ENCODE measurements at regions not wholly inside any gene's neighbourhood (a gene's known extent, or its start where the extent isn't known, plus 50 kb on each side); places are given as distances from the start of the nearest gene placed in this dataset.

- TF ChIP-seq POLR2A (IDR thresholded peaks at IDR 0.05) (no peak), POLR2AphosphoS5 (IDR thresholded peaks at IDR 0.05) (no peak)
- TF ChIP-seq, protein P1, sequence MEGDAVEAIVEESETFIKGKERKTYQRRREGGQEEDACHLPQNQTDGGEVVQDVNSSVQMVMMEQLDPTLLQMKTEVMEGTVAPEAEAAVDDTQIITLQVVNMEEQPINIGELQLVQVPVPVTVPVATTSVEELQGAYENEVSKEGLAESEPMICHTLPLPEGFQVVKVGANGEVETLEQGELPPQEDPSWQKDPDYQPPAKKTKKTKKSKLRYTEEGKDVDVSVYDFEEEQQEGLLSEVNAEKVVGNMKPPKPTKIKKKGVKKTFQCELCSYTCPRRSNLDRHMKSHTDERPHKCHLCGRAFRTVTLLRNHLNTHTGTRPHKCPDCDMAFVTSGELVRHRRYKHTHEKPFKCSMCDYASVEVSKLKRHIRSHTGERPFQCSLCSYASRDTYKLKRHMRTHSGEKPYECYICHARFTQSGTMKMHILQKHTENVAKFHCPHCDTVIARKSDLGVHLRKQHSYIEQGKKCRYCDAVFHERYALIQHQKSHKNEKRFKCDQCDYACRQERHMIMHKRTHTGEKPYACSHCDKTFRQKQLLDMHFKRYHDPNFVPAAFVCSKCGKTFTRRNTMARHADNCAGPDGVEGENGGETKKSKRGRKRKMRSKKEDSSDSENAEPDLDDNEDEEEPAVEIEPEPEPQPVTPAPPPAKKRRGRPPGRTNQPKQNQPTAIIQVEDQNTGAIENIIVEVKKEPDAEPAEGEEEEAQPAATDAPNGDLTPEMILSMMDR (IDR thresholded peaks at IDR 0.05 in 8 of 11, conservative IDR thresholded peaks at IDR 0.05 in 3 of 11), result no peak
These were observed 228.4 kb downstream of the DTHD1 start for GRCh38 chr4:36509845-36510244.
